Psoas muscle (tissue), 7 donors: ENCODE measurements at regions not wholly inside any gene's neighbourhood (a gene's known extent, or its start where the extent isn't known, plus 50 kb on each side); places are given as distances from the start of the nearest gene placed in this dataset.

Experiments
- ATAC-seq, 4 donors: fragments of 200-7000 bp; cut with Tn5 transposase; one replicate each; pipeline ENCODE4 v1.9.1; 2020; ENCODE audit warnings: moderate library complexity in 3 of 4, mild to moderate bottlenecking in 2 of 4
- DNase-seq, 2 donors: peaks; one replicate each; pipeline ENCODE4 v3.0.0-alpha.2; 2020
- H3K27ac ChIP-seq: fragments of 200-600 bp; one replicate; pipeline ENCODE4 v1.8.0; 2022
- H3K27me3 ChIP-seq, 3 donors: fragments of 200-600 bp in 1 of 3; one replicate each; pipeline versions ENCODE4 v1.6.1 to v1.8.0; 2013 to 2022; ENCODE audit warnings: low read length in 2 of 3, mild to moderate bottlenecking in 2 of 3, moderate library complexity in 1 of 3; ENCODE audit not compliant: insufficient read depth in 3 of 3
- H3K36me3 ChIP-seq, 2 donors: fragments of 200-600 bp in 1 of 2; one replicate each; pipeline versions ENCODE4 v1.6.1 to v1.8.0; 2013 to 2022; ENCODE audit warnings: low read depth in 1 of 2, mild to moderate bottlenecking in 1 of 2, moderate library complexity in 1 of 2; ENCODE audit not compliant: insufficient read depth in 1 of 2
- H3K4me1 ChIP-seq: fragments of 200-600 bp; one replicate; pipeline ENCODE4 v1.8.0; 2022
- H3K4me3 ChIP-seq: fragments of 200-600 bp; one replicate; pipeline ENCODE4 v1.8.0; 2022; ENCODE audit warnings: mild to moderate bottlenecking
- H3K9me3 ChIP-seq: fragments of 200-600 bp; one replicate; pipeline ENCODE4 v1.8.0; 2022
- CTCF ChIP-seq: fragments of 200-600 bp; IDR thresholded peaks from one replicate; pipeline ENCODE4 v1.8.0; 2022; ENCODE audit warnings: antibody characterized with exemption
- WGBS, 3 donors: extraction: QIAGEN DNeasy Blood & Tissue Kit; methylation state at CpG; one replicate each; pipeline versions ENCODE4 v1.1.6 to v1.1.7; 2013; 5-methylcytosine and 5-hydroxymethylcytosine counted together
- intact Hi-C, 2 donors: fragments of 100-400 bp; cut with DNase I; formaldehyde crosslinking; loops; one replicate each; pipeline versions ENCODE4 v1.11.0 to v1.14.2; 2022
- donor health status: healthy with polysubstance abuse.
- donor health status: DM: no; HTN: no; CAD: no; lungs with moderate emphysema.
- donor health status: Bipolar disorder and iron deficiency.
- donor health status: healthy.
- donor health status: DM: yes; HTN: yes; CAD: no.
- donor health status: DM: no; HTN: no; CAD: no.
- donor health status: DM: yes; HTN: yes; CAD: no.

GRCh38 chr1:58065520-58065919, 481.0 kb downstream of the OMA1 start:
- Histone ChIP-seq H3K4me1 (no peaks in the 10 kb centered on the region), H3K27me3 (no peaks in the 10 kb centered on the region), H3K27ac (no peak overlapping the region), H3K36me3 (no peaks in the 10 kb centered on the region), H3K9me3 (no peaks in the 10 kb centered on the region), H3K4me3 (no peak overlapping the region)
- intact Hi-C loops: no loop called here
- no peak for TF ChIP-seq CTCF
- WGBS, 3 donors: 86 to 88% (median 87%) methylated on average over 6 of the region's 6 CpGs
- ATAC-seq (no peak), DNase-seq (no peak)

GRCh38 chr1:58064166-58064565, 482.4 kb downstream of the OMA1 start:
- H3K4me3 ChIP-seq: no peak overlapping the region
- no peaks in the 10 kb centered on the region for H3K36me3 ChIP-seq
- H3K9me3 ChIP-seq: no peaks in the 10 kb centered on the region
- H3K27me3 ChIP-seq: no peaks in the 10 kb centered on the region
- intact Hi-C loops: no loop called here
- no peak for DNase-seq
- no peaks in the 10 kb centered on the region for H3K4me1 ChIP-seq
- no peak for TF ChIP-seq CTCF
- 76 to 87% (median 81%) methylated on average over 8 of the region's 8 CpGs for WGBS, 3 donors
- H3K27ac ChIP-seq: no peak overlapping the region
- ATAC-seq: no peak

- H3K27me3 ChIP-seq: no peaks in the 10 kb centered on the region
- TF ChIP-seq CTCF: no peak
- DNase-seq: no peak
- no peaks in the 10 kb centered on the region for H3K4me1 ChIP-seq
- intact Hi-C loops: no loop called here
- ATAC-seq: no peak
- H3K9me3 ChIP-seq: no peaks in the 10 kb centered on the region
- no peak overlapping the region for H3K4me3 ChIP-seq
- 71% methylated on average over 4 of the region's 4 CpGs for WGBS, 3 donors
- H3K27ac ChIP-seq: no peak overlapping the region
- no peaks in the 10 kb centered on the region for H3K36me3 ChIP-seq
Measured at GRCh38 chr1:58063095-58063494, 483.4 kb downstream of the OMA1 start.

GRCh38 chr1:58062635-58063034, 483.9 kb downstream of the OMA1 start:
- no peak for TF ChIP-seq CTCF
- ATAC-seq (no peak), DNase-seq (no peak)
- intact Hi-C loops: no loop called here
- no peaks in the 10 kb centered on the region for H3K27me3 ChIP-seq
- H3K27ac ChIP-seq: no peak overlapping the region
- H3K36me3 ChIP-seq: no peaks in the 10 kb centered on the region
- 86 to 95% (median 91%) methylated on average over 4 of the region's 4 CpGs for WGBS, 3 donors
- H3K9me3 ChIP-seq: no peaks in the 10 kb centered on the region
- H3K4me1 ChIP-seq: no peaks in the 10 kb centered on the region
- H3K4me3 ChIP-seq: no peak overlapping the region

GRCh38 chr1:58060559-58061170, 485.9 kb downstream of the OMA1 start:
- Histone ChIP-seq H3K4me3 (no peak overlapping the region), H3K27me3 (no peaks in the 10 kb centered on the region), H3K36me3 (no peaks in the 10 kb centered on the region), H3K4me1 (no peaks in the 10 kb centered on the region), H3K27ac (no peak overlapping the region), H3K9me3 (no peaks in the 10 kb centered on the region)
- no peak for TF ChIP-seq CTCF
- no peak for ATAC-seq
- 32 to 42% (median 38%) methylated on average over 9 of the region's 9 CpGs for WGBS, 3 donors
- intact Hi-C loops: no loop called here
- DNase-seq: no peak
